Astrocyte (in vitro differentiated cells and primary cell): ENCODE measurements at regions not wholly inside any gene's neighbourhood (a gene's known extent, or its start where the extent isn't known, plus 50 kb on each side); places are given as distances from the start of the nearest gene placed in this dataset.

Experiments
- DNase-seq: peaks from one replicate; pipeline ENCODE4 v3.0.0-alpha.2; 2010; ENCODE audit warnings: low read depth
- FAIRE-seq: peaks from 2 replicates; lab custom pipeline; 2011; peaks lifted over from hg19 to GRCh38; lab: Jason Lieb, UNC
- H2AFZ ChIP-seq: 2 replicates; pipeline ENCODE4 v1.6.0; 2012; ENCODE audit warnings: low read depth, low read length, inconsistent platforms
- H3K27ac ChIP-seq: 2 replicates; pipeline ENCODE4 v1.5.1; 2011; ENCODE audit warnings: low read depth, low read length, inconsistent platforms
- H3K27me3 ChIP-seq: 2 replicates; pipeline ENCODE4 v1.6.0; 2011; ENCODE audit warnings: low read length, inconsistent platforms; ENCODE audit not compliant: insufficient read depth
- H3K36me3 ChIP-seq: 2 replicates; pipeline ENCODE4 v1.5.1; 2011; ENCODE audit warnings: low read length, inconsistent platforms; ENCODE audit not compliant: insufficient read depth
- H3K4me1 ChIP-seq: 2 replicates; pipeline ENCODE4 v1.5.1; 2011; ENCODE audit warnings: low read length, inconsistent platforms; ENCODE audit not compliant: insufficient read depth
- H3K4me2 ChIP-seq: 2 replicates; pipeline ENCODE4 v1.6.0; 2012; ENCODE audit warnings: low read length, inconsistent platforms
- H3K4me3 ChIP-seq: 2 replicates; pipeline ENCODE4 v1.5.1; 2011; ENCODE audit warnings: low read depth, mild to moderate bottlenecking, low read length, inconsistent platforms; ENCODE audit not compliant: insufficient read depth
- H3K79me2 ChIP-seq: 2 replicates; pipeline ENCODE4 v1.6.0; 2012; ENCODE audit warnings: mild to moderate bottlenecking, low read length, inconsistent platforms; ENCODE audit not compliant: insufficient read depth
- H3K9ac ChIP-seq: 2 replicates; pipeline ENCODE4 v1.6.0; 2012; ENCODE audit warnings: mild to moderate bottlenecking, low read length, inconsistent platforms
- H3K9me3 ChIP-seq: 2 replicates; pipeline ENCODE4 v1.5.1; 2012; ENCODE audit warnings: low read depth, mild to moderate bottlenecking, low read length, inconsistent platforms; ENCODE audit not compliant: insufficient read depth
- H4K20me1 ChIP-seq: 2 replicates; pipeline ENCODE4 v1.6.0; 2012; ENCODE audit warnings: low read length, inconsistent platforms; ENCODE audit not compliant: insufficient read depth
- H3K27ac Mint-ChIP-seq: one replicate; pipeline ENCODE4 v1.8.0; 2021; ENCODE audit warnings: mild to moderate bottlenecking, mixed read lengths; ENCODE audit not compliant: unreplicated experiment
- H3K27me3 Mint-ChIP-seq: one replicate; pipeline ENCODE4 v1.8.0; 2021; ENCODE audit warnings: low read depth, mixed read lengths; ENCODE audit not compliant: unreplicated experiment
- H3K36me3 Mint-ChIP-seq: one replicate; pipeline ENCODE4 v1.8.0; 2021; ENCODE audit warnings: low read depth, mixed read lengths; ENCODE audit not compliant: unreplicated experiment
- H3K4me1 Mint-ChIP-seq: one replicate; pipeline ENCODE4 v1.8.0; 2021; ENCODE audit warnings: low read depth, mixed read lengths; ENCODE audit not compliant: unreplicated experiment
- H3K4me3 Mint-ChIP-seq: one replicate; pipeline ENCODE4 v1.8.0; 2021; ENCODE audit warnings: mild to moderate bottlenecking, moderate library complexity, mixed read lengths; ENCODE audit not compliant: unreplicated experiment
- H3K9me3 Mint-ChIP-seq: one replicate; pipeline ENCODE4 v1.8.0; 2021; ENCODE audit warnings: mild to moderate bottlenecking, mixed read lengths; ENCODE audit not compliant: unreplicated experiment
- EZH2 ChIP-seq: IDR thresholded peaks from 2 replicates; pipeline ENCODE4 v1.6.1; 2012; ENCODE audit warnings: mild to moderate bottlenecking, low read length, inconsistent platforms; ENCODE audit not compliant: insufficient read depth
- TF ChIP-seq, protein P1 (sequence below): IDR thresholded peaks from 2 replicates; pipeline ENCODE4 v1.5.1; 2011; ENCODE audit warnings: low read depth, mild to moderate bottlenecking, inconsistent platforms, low read length, moderate library complexity; ENCODE audit not compliant: insufficient read depth

DNA sequence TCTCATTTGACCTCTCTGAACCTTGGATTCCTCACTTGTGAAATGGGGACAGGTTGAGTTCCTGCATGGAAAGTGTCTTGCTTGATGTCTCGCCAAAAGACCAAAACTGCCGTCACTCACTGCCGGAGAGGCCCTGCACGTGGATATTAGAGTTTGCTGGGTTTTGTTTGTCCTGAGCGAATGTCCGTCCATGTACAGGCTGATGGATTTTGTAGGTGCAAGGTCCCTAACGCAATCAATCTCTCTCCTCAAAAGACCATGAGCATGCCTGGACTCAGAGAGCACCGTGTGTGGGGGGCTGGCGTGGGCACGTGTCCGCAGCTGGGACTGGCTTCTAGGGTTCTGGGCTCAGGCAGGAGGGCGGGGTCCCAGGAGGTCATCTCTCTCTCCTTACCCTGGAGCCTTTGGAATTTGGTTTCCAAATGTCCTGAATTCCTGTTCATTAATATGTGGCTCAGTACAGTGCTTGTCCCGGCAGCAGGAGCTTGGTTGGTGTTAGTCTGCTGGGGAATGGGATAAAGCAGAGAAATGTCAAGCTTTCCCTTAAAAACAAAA lies 146.0 kb upstream of the IER5L start:
- Histone ChIP-seq H3K27me3 (no peaks in the 10 kb centered on the region), H4K20me1 (no peaks in the 10 kb centered on the region), H3K79me2 (no peaks in the 10 kb centered on the region), H3K9me3 (no peaks in the 10 kb centered on the region), H3K36me3 (no peaks in the 10 kb centered on the region), H3K4me3 (no peak overlapping the region), H3K4me1 (peaks cover 12% of the 10 kb centered on the region), H3K9ac (no peak overlapping the region), H3K27ac (no peak overlapping the region), H3K4me2 (no peak overlapping the region), H2AFZ (no peak overlapping the region)
- no peak overlapping the region for H3K4me3 Mint-ChIP-seq
- no peaks in the 10 kb centered on the region for H3K27me3 Mint-ChIP-seq
- DNase-seq (no peak), FAIRE-seq (no peak)
- peaks cover 2% of the 10 kb centered on the region for H3K9me3 Mint-ChIP-seq
- TF ChIP-seq EZH2, result no peak
- TF ChIP-seq, protein P1, sequence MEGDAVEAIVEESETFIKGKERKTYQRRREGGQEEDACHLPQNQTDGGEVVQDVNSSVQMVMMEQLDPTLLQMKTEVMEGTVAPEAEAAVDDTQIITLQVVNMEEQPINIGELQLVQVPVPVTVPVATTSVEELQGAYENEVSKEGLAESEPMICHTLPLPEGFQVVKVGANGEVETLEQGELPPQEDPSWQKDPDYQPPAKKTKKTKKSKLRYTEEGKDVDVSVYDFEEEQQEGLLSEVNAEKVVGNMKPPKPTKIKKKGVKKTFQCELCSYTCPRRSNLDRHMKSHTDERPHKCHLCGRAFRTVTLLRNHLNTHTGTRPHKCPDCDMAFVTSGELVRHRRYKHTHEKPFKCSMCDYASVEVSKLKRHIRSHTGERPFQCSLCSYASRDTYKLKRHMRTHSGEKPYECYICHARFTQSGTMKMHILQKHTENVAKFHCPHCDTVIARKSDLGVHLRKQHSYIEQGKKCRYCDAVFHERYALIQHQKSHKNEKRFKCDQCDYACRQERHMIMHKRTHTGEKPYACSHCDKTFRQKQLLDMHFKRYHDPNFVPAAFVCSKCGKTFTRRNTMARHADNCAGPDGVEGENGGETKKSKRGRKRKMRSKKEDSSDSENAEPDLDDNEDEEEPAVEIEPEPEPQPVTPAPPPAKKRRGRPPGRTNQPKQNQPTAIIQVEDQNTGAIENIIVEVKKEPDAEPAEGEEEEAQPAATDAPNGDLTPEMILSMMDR, result no peak
- H3K27ac Mint-ChIP-seq, result no peak overlapping the region
- H3K4me1 Mint-ChIP-seq, result peaks cover 19% of the 10 kb centered on the region
- H3K36me3 Mint-ChIP-seq, result no peaks in the 10 kb centered on the region

DNA sequence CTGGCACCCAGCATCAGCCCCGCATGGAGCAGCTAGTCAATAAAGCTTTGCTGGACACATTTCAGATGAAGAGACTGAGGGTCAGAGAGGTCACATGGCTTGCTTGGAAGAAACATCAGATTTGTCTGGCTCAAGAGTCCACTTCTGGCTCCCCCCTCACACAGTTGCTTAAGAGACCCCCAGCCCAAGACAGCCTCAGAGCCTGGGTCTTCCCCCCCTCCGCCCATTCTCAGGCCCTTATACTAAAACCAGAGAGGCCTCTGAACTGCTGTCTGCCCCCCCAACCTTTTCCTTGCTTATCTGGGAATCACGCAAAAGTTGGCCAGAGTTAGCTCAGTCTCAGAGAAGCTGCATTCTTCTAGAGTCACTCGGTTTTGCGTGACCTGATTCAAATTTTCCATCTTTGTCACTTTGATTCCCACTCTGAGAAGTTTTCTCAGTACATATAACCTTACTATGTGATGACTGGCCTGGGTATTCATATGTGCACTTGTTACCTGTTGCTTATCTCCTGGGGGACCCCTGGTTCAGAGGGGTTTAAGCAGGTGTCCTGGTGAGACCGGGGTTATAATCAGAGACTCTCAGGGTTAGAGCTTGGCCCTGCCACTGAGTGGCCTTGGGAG lies 145.4 kb upstream of the IER5L start:
- Mint-ChIP-seq H3K27ac (no peak overlapping the region), H3K4me1 (peaks cover 19% of the 10 kb centered on the region), H3K27me3 (no peaks in the 10 kb centered on the region), H3K9me3 (peaks cover 2% of the 10 kb centered on the region), H3K4me3 (peak overlapping the region; percentile 6), H3K36me3 (no peaks in the 10 kb centered on the region)
- no peaks in the 10 kb centered on the region for H3K27me3 ChIP-seq
- no peaks in the 10 kb centered on the region for H3K79me2 ChIP-seq
- no peak overlapping the region for H3K9ac ChIP-seq
- H4K20me1 ChIP-seq, result no peaks in the 10 kb centered on the region
- no peak overlapping the region for H3K27ac ChIP-seq
- H3K4me1 ChIP-seq, result peaks cover 13% of the 10 kb centered on the region
- DNase-seq (no peak), FAIRE-seq (no peak)
- H3K4me2 ChIP-seq, result no peak overlapping the region
- no peaks in the 10 kb centered on the region for H3K36me3 ChIP-seq
- no peak overlapping the region for H3K4me3 ChIP-seq
- TF ChIP-seq, protein P1, result no peak
- no peak for TF ChIP-seq EZH2
- no peak overlapping the region for H2AFZ ChIP-seq
- H3K9me3 ChIP-seq, result no peaks in the 10 kb centered on the region
